Endodermal cell (in vitro differentiated cells): ENCODE measurements at regions not wholly inside any gene's neighbourhood (a gene's known extent, or its start where the extent isn't known, plus 50 kb on each side); places are given as distances from the start of the nearest gene placed in this dataset.

Source experiments
- DNase-seq: peaks from one replicate; pipeline ENCODE4 v3.0.0-alpha.2; 2017
- H3K27ac ChIP-seq: 2 replicates; pipeline ENCODE4 v1.5.1; 2013; ENCODE audit warnings: mild to moderate bottlenecking, low read depth, low read length, moderate library complexity
- H3K27me3 ChIP-seq: 2 replicates; pipeline ENCODE4 v1.6.1; 2013; ENCODE audit warnings: mild to moderate bottlenecking, low read length, moderate library complexity; ENCODE audit not compliant: insufficient read depth, control insufficient read depth, poor library complexity, severe bottlenecking
- H3K36me3 ChIP-seq: 2 replicates; pipeline ENCODE4 v1.7.0; 2013; ENCODE audit warnings: mild to moderate bottlenecking, low read length, moderate library complexity; ENCODE audit not compliant: control insufficient read depth, insufficient read depth
- H3K4me1 ChIP-seq: one replicate; pipeline ENCODE4 v1.7.0; 2013; ENCODE audit warnings: low read length; ENCODE audit not compliant: control insufficient read depth, insufficient read depth
- H3K4me3 ChIP-seq: 2 replicates; pipeline ENCODE4 v1.5.1; 2013; ENCODE audit warnings: mild to moderate bottlenecking, low read length, moderate library complexity
- H3K9ac ChIP-seq: 2 replicates; pipeline ENCODE4 v1.6.1; 2013; ENCODE audit warnings: mild to moderate bottlenecking, low read length, moderate library complexity; ENCODE audit not compliant: poor library complexity, severe bottlenecking; ENCODE audit errors: extremely low read depth
- H3K9me3 ChIP-seq: 2 replicates; pipeline ENCODE4 v1.6.1; 2013; ENCODE audit warnings: mild to moderate bottlenecking, low read length, moderate library complexity; ENCODE audit not compliant: control insufficient read depth
- H3K27ac Mint-ChIP-seq: 2 replicates; pipeline ENCODE4 v1.8.0; 2020; ENCODE audit warnings: mixed read lengths
- H3K27me3 Mint-ChIP-seq: 2 replicates; pipeline ENCODE4 v1.8.0; 2021; ENCODE audit warnings: mild to moderate bottlenecking, mixed read lengths; ENCODE audit not compliant: insufficient read depth
- H3K36me3 Mint-ChIP-seq: 2 replicates; pipeline ENCODE4 v1.8.0; 2020; ENCODE audit warnings: low read depth, mixed read lengths
- H3K4me1 Mint-ChIP-seq: 2 replicates; pipeline ENCODE4 v1.8.0; 2020; ENCODE audit warnings: mixed read lengths
- H3K4me3 Mint-ChIP-seq: 2 replicates; pipeline ENCODE4 v1.8.0; 2020; ENCODE audit warnings: mild to moderate bottlenecking, moderate library complexity, mixed read lengths
- H3K9me3 Mint-ChIP-seq: 2 replicates; pipeline ENCODE4 v1.8.0; 2020; ENCODE audit warnings: mild to moderate bottlenecking, mixed read lengths
- CTCF ChIP-seq: fragments of 200-600 bp; sonication (generic); conservative IDR thresholded peaks from 2 replicates; pipeline ENCODE4 v1.5.0; 2021; ENCODE audit warnings: antibody characterized with exemption, mild to moderate bottlenecking
- WGBS, 2 experiments: methylation state at CpG; one replicate each; pipeline versions ENCODE4 v1.1.5 to v1.1.7; 2013; ENCODE audit warnings: missing lambda C conversion rate in 2 of 2, mixed read lengths in 1 of 2; ENCODE audit not compliant: insufficient coverage in 1 of 2, insufficient read length in 1 of 2; 5-methylcytosine and 5-hydroxymethylcytosine counted together

- no peak for DNase-seq
- Mint-ChIP-seq H3K9me3 (peaks cover 4% of the 10 kb centered on the region), H3K27me3 (no peaks in the 10 kb centered on the region), H3K27ac (no peak overlapping the region), H3K4me3 (no peak overlapping the region), H3K36me3 (no peaks in the 10 kb centered on the region), H3K4me1 (no peaks in the 10 kb centered on the region)
- H3K9ac ChIP-seq, result no peak overlapping the region
- H3K27me3 ChIP-seq, result no peaks in the 10 kb centered on the region
- no peaks in the 10 kb centered on the region for H3K4me1 ChIP-seq
- no peak overlapping the region for H3K4me3 ChIP-seq
- H3K36me3 ChIP-seq, result no peaks in the 10 kb centered on the region
- H3K9me3 ChIP-seq, result no peaks in the 10 kb centered on the region
- no peak for TF ChIP-seq CTCF
- H3K27ac ChIP-seq, result no peak overlapping the region
Measured at GRCh38 chr4:23741681-23742191, 148.1 kb downstream of the PPARGC1A start.

GRCh38 chr4:23737571-23737970 is 152.3 kb downstream of the PPARGC1A start:
- Mint-ChIP-seq H3K36me3 (no peaks in the 10 kb centered on the region), H3K27me3 (no peaks in the 10 kb centered on the region), H3K4me1 (peaks cover 2% of the 10 kb centered on the region), H3K9me3 (no peaks in the 10 kb centered on the region), H3K27ac (no peak overlapping the region), H3K4me3 (no peak overlapping the region)
- no peaks in the 10 kb centered on the region for H3K9me3 ChIP-seq
- DNase-seq, result no peak
- no peak for TF ChIP-seq CTCF
- no peaks in the 10 kb centered on the region for H3K36me3 ChIP-seq
- no peaks in the 10 kb centered on the region for H3K4me1 ChIP-seq
- no peak overlapping the region for H3K27ac ChIP-seq
- WGBS, 2 experiments, result 92 to 100% methylated on average over 3 of the region's 3 CpGs
- no peaks in the 10 kb centered on the region for H3K27me3 ChIP-seq
- H3K4me3 ChIP-seq, result no peak overlapping the region
- no peak overlapping the region for H3K9ac ChIP-seq

- Mint-ChIP-seq H3K4me1 (peaks cover 6% of the 10 kb centered on the region), H3K4me3 (no peak overlapping the region), H3K27ac (no peak overlapping the region), H3K36me3 (no peaks in the 10 kb centered on the region), H3K9me3 (no peaks in the 10 kb centered on the region), H3K27me3 (no peaks in the 10 kb centered on the region)
- Histone ChIP-seq H3K9ac (no peak overlapping the region), H3K36me3 (no peaks in the 10 kb centered on the region), H3K4me3 (no peak overlapping the region), H3K27ac (no peak overlapping the region), H3K4me1 (no peaks in the 10 kb centered on the region), H3K9me3 (no peaks in the 10 kb centered on the region), H3K27me3 (no peaks in the 10 kb centered on the region)
- no peak for DNase-seq
- TF ChIP-seq CTCF, result no peak
- WGBS, 2 experiments, result 94% methylated on average over 1 of the region's 1 CpG; no CpG with 5 or more reads in 1 of the 2 experiments
Measured at GRCh38 chr4:23736466-23736865, 153.4 kb downstream of the PPARGC1A start.
